Tibial nerve (tissue), 4 donors: ENCODE measurements at regions not wholly inside any gene's neighbourhood (a gene's known extent, or its start where the extent isn't known, plus 50 kb on each side); places are given as distances from the start of the nearest gene placed in this dataset.
"Not testable (repeated sequence)": the region's sequence is repeated elsewhere in the genome, so short reads cannot be mapped to it uniquely, and the experiment has no call there.

Source experiments
- DNase-seq, 2 donors: peaks; one replicate each; pipeline ENCODE4 v3.0.0-alpha.2; 2019; ENCODE audit warnings: low spot score in 2 of 2
- H3K27ac ChIP-seq, 4 donors: fragments of 200-600 bp; sonication (generic) in 3 of 4; one replicate each; pipeline ENCODE4 v1.5.1; 2017 to 2019; ENCODE audit warnings: mild to moderate bottlenecking in 1 of 4
- H3K27me3 ChIP-seq, 2 donors: fragments of 200-600 bp; sonication (generic) in 1 of 2; one replicate each; pipeline versions ENCODE4 v1.5.1 to v1.6.0; 2017 to 2019
- H3K36me3 ChIP-seq, 3 donors: fragments of 200-600 bp; sonication (generic); one replicate each; pipeline ENCODE4 v1.5.1; 2018 to 2019
- H3K4me1 ChIP-seq, 4 donors: fragments of 200-600 bp; sonication (generic) in 3 of 4; one replicate each; pipeline ENCODE4 v1.5.1; 2017 to 2019
- H3K4me3 ChIP-seq, 4 donors: fragments of 200-600 bp; sonication (generic) in 3 of 4; one replicate each; pipeline ENCODE4 v1.5.1; 2017 to 2019; ENCODE audit warnings: mild to moderate bottlenecking in 1 of 4, moderate library complexity in 1 of 4
- H3K9me3 ChIP-seq, 4 donors: fragments of 200-600 bp; sonication (generic) in 3 of 4; one replicate each; pipeline ENCODE4 v1.5.1; 2017 to 2019
- CTCF ChIP-seq, 5 experiments: fragments of 200-600 bp in 3 of 5; fragments of 450-650 bp in 2 of 5; sonication (generic) in 3 of 5; IDR thresholded peaks; one replicate each; pipeline ENCODE4 v1.5.1; 2016 to 2019; ENCODE audit warnings: antibody characterized with exemption in 5 of 5, mild to moderate bottlenecking in 3 of 5, moderate library complexity in 2 of 5
- EP300 ChIP-seq, 2 donors: sonication (generic); formaldehyde crosslinking; IDR thresholded peaks; one replicate each; pipeline ENCODE4 v1.6.1; 2017; ENCODE audit warnings: antibody characterized with exemption in 2 of 2, mild to moderate bottlenecking in 1 of 2
- POLR2A ChIP-seq, 2 donors: fragments of 450-650 bp; IDR thresholded peaks; one replicate each; pipeline ENCODE4 v1.6.1; 2017; ENCODE audit warnings: antibody characterized with exemption in 2 of 2, mild to moderate bottlenecking in 2 of 2, moderate library complexity in 2 of 2
- WGBS, 2 donors: methylation state at CpG; one replicate each; pipeline ENCODE4 v1.1.5; 2018; 5-methylcytosine and 5-hydroxymethylcytosine counted together

GRCh38 chr21:24436236-24436635 is 1171.0 kb downstream of the MRPL39 start:
- Histone ChIP-seq H3K36me3 (no peaks in the 10 kb centered on the region), H3K27me3 (no peaks in the 10 kb centered on the region), H3K4me3 (no peak overlapping the region), H3K4me1 (no peaks in the 10 kb centered on the region), H3K9me3 (no peaks in the 10 kb centered on the region), H3K27ac (no peak overlapping the region)
- WGBS, 2 donors, result 19 to 22% methylated on average over 1 of the region's 1 CpG
- no peak for TF ChIP-seq POLR2A (IDR thresholded peaks at IDR 0.05)
- TF ChIP-seq EP300 (IDR thresholded peaks at IDR 0.05), result no peak
- no peak for TF ChIP-seq CTCF (IDR thresholded peaks at IDR 0.05)
- DNase-seq, result no peak

- peak overlapping the region in 2 of 4 donors; percentile 3 to 33 for H3K4me3 ChIP-seq
- 56 to 68% methylated on average over 8 of the region's 8 CpGs for WGBS, 2 donors
These were observed 1178.6 kb downstream of the MRPL39 start for GRCh38 chr21:24428591-24429199.

GRCh38 chr21:24424776-24425175 is 1182.5 kb downstream of the MRPL39 start:
- Histone ChIP-seq H3K4me3 (no peak overlapping the region), H3K27ac (no peak overlapping the region), H3K36me3 (no peaks in the 10 kb centered on the region), H3K9me3 (peaks cover 0 to 8% (median 3%) of the 10 kb centered on the region in 4 donors), H3K4me1 (no peaks in the 10 kb centered on the region), H3K27me3 (no peaks in the 10 kb centered on the region)
- DNase-seq, result no peak
- WGBS, 2 donors, result 69 to 81% methylated on average over 4 of the region's 4 CpGs
- no peak for TF ChIP-seq CTCF (IDR thresholded peaks at IDR 0.05)
- TF ChIP-seq EP300 (IDR thresholded peaks at IDR 0.05), result no peak
- no peak for TF ChIP-seq POLR2A (IDR thresholded peaks at IDR 0.05)

More at GRCh38 chr21:24428591-24429199, 1178.6 kb downstream of the MRPL39 start:
- no peaks in the 10 kb centered on the region for H3K27me3 ChIP-seq
- H3K4me1 ChIP-seq, result no peaks in the 10 kb centered on the region
- H3K27ac ChIP-seq, result no peak overlapping the region
- no peaks in the 10 kb centered on the region for H3K36me3 ChIP-seq
- TF ChIP-seq EP300 (IDR thresholded peaks at IDR 0.05), result no peak
- TF ChIP-seq CTCF (IDR thresholded peaks at IDR 0.05), result no peak
- no peaks in the 10 kb centered on the region for H3K9me3 ChIP-seq
- no peak for DNase-seq

- H3K4me1 ChIP-seq, result no peaks in the 10 kb centered on the region
- no peaks in the 10 kb centered on the region for H3K36me3 ChIP-seq
- no peaks in the 10 kb centered on the region for H3K27me3 ChIP-seq
- no peak overlapping the region for H3K4me3 ChIP-seq
- DNase-seq, result no peak
- H3K9me3 ChIP-seq, result peaks cover 0 to 20% (median 6%) of the 10 kb centered on the region in 4 donors
- H3K27ac ChIP-seq, result no peak overlapping the region
- TF ChIP-seq CTCF (IDR thresholded peaks at IDR 0.05), result no peak
- TF ChIP-seq EP300 (IDR thresholded peaks at IDR 0.05), result no peak
- TF ChIP-seq POLR2A (IDR thresholded peaks at IDR 0.05), result no peak
These were observed 1183.7 kb downstream of the MRPL39 start for GRCh38 chr21:24423546-24423945.

GRCh38 chr21:24420689-24421088 is 1186.6 kb downstream of the MRPL39 start:
- WGBS, 2 donors, result 43 to 60% methylated on average over 1 of the region's 1 CpG
- Histone ChIP-seq H3K27ac (no peak overlapping the region), H3K27me3 (no peaks in the 10 kb centered on the region), H3K4me3 (no peak overlapping the region), H3K4me1 (no peaks in the 10 kb centered on the region), H3K36me3 (no peaks in the 10 kb centered on the region), H3K9me3 (peaks cover 0 to 22% (median 6%) of the 10 kb centered on the region in 4 donors)
- no peak for TF ChIP-seq POLR2A (IDR thresholded peaks at IDR 0.05)
- no peak for TF ChIP-seq EP300 (IDR thresholded peaks at IDR 0.05)
- no peak for TF ChIP-seq CTCF (IDR thresholded peaks at IDR 0.05)
- no peak for DNase-seq

GRCh38 chr21:24419641-24420040 is 1187.6 kb downstream of the MRPL39 start:
- not testable (repeated sequence) for DNase-seq, H3K27me3 ChIP-seq, H3K4me1 ChIP-seq, H3K4me3 ChIP-seq, H3K27ac ChIP-seq, H3K36me3 ChIP-seq
- H3K9me3 ChIP-seq, result peaks cover 0 to 22% (median 6%) of the 10 kb centered on the region in 4 donors
